RWPE2 (cell line): ENCODE measurements at regions not wholly inside any gene's neighbourhood (a gene's known extent, or its start where the extent isn't known, plus 50 kb on each side); places are given as distances from the start of the nearest gene placed in this dataset.
"Not testable (repeated sequence)": the region's sequence is repeated elsewhere in the genome, so short reads cannot be mapped to it uniquely, and the experiment has no call there.

Experiments
- ATAC-seq: fragments of 200-7000 bp; cut with Tn5 transposase; 3 replicates; pipeline ENCODE4 v1.9.1; 2021; ENCODE audit warnings: low read depth
- DNase-seq: peaks from one replicate; pipeline ENCODE4 v3.0.0-alpha.2; 2020; ENCODE audit warnings: low spot score
- H3K27ac ChIP-seq: fragments of 450-650 bp; 2 replicates; pipeline ENCODE4 v1.5.1; 2017; ENCODE audit warnings: mild to moderate bottlenecking; ENCODE audit not compliant: poor library complexity, severe bottlenecking
- H3K27me3 ChIP-seq: fragments of 250-450 bp; sonication (Bioruptor Pico); 2 replicates; pipeline ENCODE4 v1.5.1; 2021; ENCODE audit warnings: mild to moderate bottlenecking, moderate library complexity; ENCODE audit not compliant: insufficient read depth, poor library complexity, severe bottlenecking
- H3K36me3 ChIP-seq: fragments of 250-450 bp; sonication (Bioruptor Pico); 2 replicates; pipeline ENCODE4 v1.5.1; 2020; ENCODE audit warnings: low read depth, mild to moderate bottlenecking, moderate library complexity
- H3K4me1 ChIP-seq: fragments of 250-450 bp; sonication (Bioruptor Pico); 2 replicates; pipeline ENCODE4 v1.5.1; 2021; ENCODE audit warnings: mild to moderate bottlenecking, moderate library complexity; ENCODE audit not compliant: insufficient read depth, poor library complexity, severe bottlenecking
- H3K4me3 ChIP-seq: fragments of 250-450 bp; sonication (Bioruptor Pico); 2 replicates; pipeline ENCODE4 v1.5.1; 2021; ENCODE audit warnings: mild to moderate bottlenecking, moderate library complexity; ENCODE audit not compliant: severe bottlenecking
- H3K9me3 ChIP-seq: fragments of 250-450 bp; sonication (Bioruptor Pico); 2 replicates; pipeline ENCODE4 v1.5.1; 2021; ENCODE audit warnings: mild to moderate bottlenecking, moderate library complexity; ENCODE audit not compliant: severe bottlenecking
- CTCF ChIP-seq: fragments of 450-650 bp; IDR thresholded peaks from one replicate; pipeline ENCODE4 v1.5.1; 2017; ENCODE audit warnings: mild to moderate bottlenecking, moderate library complexity; ENCODE audit not compliant: poor library complexity, severe bottlenecking

GRCh38 chr7:123329988-123330643, 130.3 kb upstream of the SLC13A1 start:
- Histone ChIP-seq H3K9me3 (no peaks in the 10 kb centered on the region), H3K4me3 (no peak overlapping the region), H3K27ac (no peak overlapping the region), H3K4me1 (no peaks in the 10 kb centered on the region), H3K36me3 (no peaks in the 10 kb centered on the region), H3K27me3 (no peaks in the 10 kb centered on the region)
- no peak for ATAC-seq
- no peak for TF ChIP-seq CTCF
- DNase-seq: no peak

GRCh38 chr7:123327661-123328060, 127.9 kb upstream of the SLC13A1 start:
- Histone ChIP-seq H3K4me1 (no peaks in the 10 kb centered on the region), H3K27me3 (no peaks in the 10 kb centered on the region), H3K36me3 (no peaks in the 10 kb centered on the region), H3K27ac (no peak overlapping the region), H3K9me3 (no peaks in the 10 kb centered on the region), H3K4me3 (no peak overlapping the region)
- ATAC-seq (no peak), DNase-seq (no peak)
- TF ChIP-seq CTCF: no peak

GRCh38 chr7:123324283-123324682, 124.5 kb upstream of the SLC13A1 start:
- no peak for ATAC-seq
- H3K27me3 ChIP-seq: no peaks in the 10 kb centered on the region
- H3K27ac ChIP-seq: no peak overlapping the region
- H3K4me1 ChIP-seq: no peaks in the 10 kb centered on the region
- no peak for DNase-seq
- H3K9me3 ChIP-seq: no peaks in the 10 kb centered on the region
- no peak for TF ChIP-seq CTCF
- no peak overlapping the region for H3K4me3 ChIP-seq
- no peaks in the 10 kb centered on the region for H3K36me3 ChIP-seq

GRCh38 chr7:123323689-123324088, 123.9 kb upstream of the SLC13A1 start:
- no peaks in the 10 kb centered on the region for H3K4me1 ChIP-seq
- no peaks in the 10 kb centered on the region for H3K27me3 ChIP-seq
- H3K4me3 ChIP-seq: no peak overlapping the region
- no peak for ATAC-seq
- no peak for DNase-seq
- no peaks in the 10 kb centered on the region for H3K9me3 ChIP-seq
- TF ChIP-seq CTCF: no peak
- no peak overlapping the region for H3K27ac ChIP-seq
- H3K36me3 ChIP-seq: no peaks in the 10 kb centered on the region

- ATAC-seq, H3K27me3 ChIP-seq, H3K9me3 ChIP-seq, DNase-seq, H3K27ac ChIP-seq, H3K4me3 ChIP-seq, H3K4me1 ChIP-seq, H3K36me3 ChIP-seq: not testable (repeated sequence)
These were observed 121.8 kb upstream of the SLC13A1 start for GRCh38 chr7:123321578-123321977.
